Activated CD4-positive, alpha-beta T cell treated with anti-CD3 and anti-CD28 coated beads, Interleukin-2, Interleukin-6, amounts not matched to agents 100 ng/mL and 50 ng/mL, durations not matched to agents 16 hours and 8 hours (primary cell): ENCODE measurements at regions not wholly inside any gene's neighbourhood (a gene's known extent, or its start where the extent isn't known, plus 50 kb on each side); places are given as distances from the start of the nearest gene placed in this dataset.

Source experiments
- DNase-seq: peaks from one replicate; pipeline ENCODE4 v3.0.0-alpha.2; 2020

- DNase-seq, result no peak
Measured at GRCh38 chr1:209048941-209049669, 534.4 kb upstream of the CAMK1G start.

GRCh38 chr1:209051570-209051969 is 531.9 kb upstream of the CAMK1G start:
- no peak for DNase-seq

DNA sequence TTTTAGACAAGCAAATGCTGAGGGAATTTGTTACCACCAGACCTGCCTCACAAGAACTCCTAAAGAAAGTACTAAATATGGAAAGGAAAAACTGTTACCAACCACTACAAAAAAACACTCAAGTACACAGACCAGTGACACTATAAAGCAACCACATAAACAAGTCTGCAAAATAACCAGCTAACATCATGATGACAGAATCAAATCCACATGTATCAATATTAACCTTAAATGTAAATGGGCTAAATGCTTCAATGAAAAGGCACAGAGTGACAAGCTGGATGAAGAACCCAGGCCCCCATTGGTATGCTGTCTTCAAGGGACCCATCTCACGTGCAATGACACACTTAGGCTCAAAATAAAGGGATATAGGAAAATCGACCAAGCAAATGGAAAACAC is 529.9 kb upstream of the CAMK1G start:
- no peak for DNase-seq

DNA sequence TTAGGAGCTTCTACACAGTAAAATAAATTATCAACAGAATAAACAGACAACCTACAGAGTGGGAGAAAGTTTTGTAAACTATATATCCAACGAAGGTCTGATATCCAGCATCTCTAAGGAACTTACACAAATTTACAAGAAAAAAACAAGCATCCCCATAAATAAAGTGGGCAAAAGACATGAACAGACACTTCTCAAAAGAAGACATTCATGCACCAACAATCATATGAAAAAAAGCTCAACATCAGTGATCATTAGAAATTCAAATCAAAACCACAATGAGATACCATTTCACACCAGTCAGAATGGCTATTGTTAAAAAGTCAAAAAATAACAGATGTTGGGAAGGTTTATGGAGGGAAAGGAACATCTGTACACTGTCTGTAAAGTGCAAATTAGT is 526.4 kb upstream of the CAMK1G start:
- DNase-seq, result no peak

DNA sequence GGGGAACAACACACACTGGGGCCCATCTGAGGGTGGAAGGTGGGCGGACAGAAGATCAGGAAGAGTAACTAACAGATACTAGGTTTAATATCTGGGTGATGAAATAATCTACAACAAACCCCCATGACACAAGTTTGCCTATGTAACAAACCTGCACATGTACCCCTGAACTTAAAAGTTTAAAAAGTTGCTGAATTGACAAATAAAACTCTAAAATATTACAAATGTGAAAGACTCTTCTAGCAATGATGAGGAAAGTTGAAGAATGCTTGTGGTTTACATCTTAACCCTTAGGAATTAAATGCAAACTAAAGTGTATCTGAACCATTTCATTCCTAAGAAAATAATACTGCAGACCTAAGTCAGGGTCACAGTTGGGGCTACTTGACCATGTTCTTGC is 525.6 kb upstream of the CAMK1G start:
- DNase-seq, result no peak

GRCh38 chr1:209059376-209059775 is 524.1 kb upstream of the CAMK1G start:
- no peak for DNase-seq

GRCh38 chr1:209059981-209060380 is 523.5 kb upstream of the CAMK1G start:
- no peak for DNase-seq

- no peak for DNase-seq
Measured at GRCh38 chr1:209062081-209062620, 521.4 kb upstream of the CAMK1G start.

DNA sequence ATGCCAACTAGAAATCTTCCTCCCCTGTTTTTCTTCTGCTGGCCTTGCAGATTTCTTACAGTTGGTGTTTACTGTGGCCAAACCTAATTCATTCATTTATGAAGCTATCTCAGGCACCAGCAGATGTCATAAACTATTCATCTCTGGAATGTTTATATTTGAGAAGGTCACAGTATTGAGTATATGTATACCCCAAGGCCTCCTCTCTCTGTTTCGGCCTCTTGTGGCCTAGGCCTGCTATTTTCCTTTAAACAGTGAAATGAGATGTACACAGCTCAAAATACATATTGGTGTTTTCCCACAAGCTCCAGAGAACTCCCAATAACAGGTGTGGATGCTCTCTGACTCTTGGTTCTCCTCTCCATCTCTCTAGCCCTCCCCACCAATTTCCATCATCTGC is 520.7 kb upstream of the CAMK1G start:
- DNase-seq, result no peak

DNA sequence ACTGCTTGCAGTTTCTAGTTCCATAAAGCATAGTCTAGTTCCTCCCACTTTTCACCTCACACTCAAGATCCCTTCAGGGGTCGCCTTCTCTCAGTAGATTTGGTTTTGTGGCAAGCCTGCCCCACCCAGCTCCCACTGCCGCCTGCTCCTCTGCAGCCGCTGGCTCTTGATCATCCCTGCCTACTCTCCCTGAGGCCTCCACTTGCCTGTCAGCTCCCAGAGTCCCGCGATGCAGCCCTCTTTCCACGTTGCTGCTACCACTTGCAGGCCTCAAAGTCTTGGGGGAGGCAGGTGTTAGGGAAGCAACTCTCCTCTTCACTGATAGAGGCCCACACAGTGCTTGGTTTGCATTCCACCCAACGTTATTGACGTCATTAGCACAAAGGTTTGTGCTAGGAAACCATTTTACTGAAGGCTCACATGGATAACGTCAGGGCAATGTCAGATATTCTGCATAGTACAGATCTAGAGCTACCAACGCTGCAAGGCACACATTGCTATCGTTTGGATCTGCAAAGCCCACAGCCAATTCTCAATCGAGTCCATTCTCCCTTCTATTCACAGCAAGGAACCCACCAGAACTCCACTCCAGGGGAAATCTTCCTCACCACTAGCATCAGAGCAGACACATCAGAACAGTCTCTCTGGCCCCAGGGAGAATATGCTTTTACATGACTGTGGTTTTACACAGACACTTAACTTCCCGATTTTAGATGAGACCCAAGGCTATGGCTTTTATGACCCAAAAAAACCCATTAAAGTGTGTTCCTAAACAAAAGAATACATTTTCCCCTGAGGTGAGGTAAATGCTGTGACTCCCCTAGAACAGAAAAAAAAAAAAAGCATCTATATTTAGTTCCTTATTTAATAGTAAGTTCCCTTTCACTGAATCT is 519.5 kb upstream of the CAMK1G start:
- no peak for DNase-seq

- no peak for DNase-seq
Measured at GRCh38 chr1:209064850-209065706, 518.4 kb upstream of the CAMK1G start.

- DNase-seq, result no peak
Measured at GRCh38 chr1:209072481-209072880, 511.0 kb upstream of the CAMK1G start.

DNA sequence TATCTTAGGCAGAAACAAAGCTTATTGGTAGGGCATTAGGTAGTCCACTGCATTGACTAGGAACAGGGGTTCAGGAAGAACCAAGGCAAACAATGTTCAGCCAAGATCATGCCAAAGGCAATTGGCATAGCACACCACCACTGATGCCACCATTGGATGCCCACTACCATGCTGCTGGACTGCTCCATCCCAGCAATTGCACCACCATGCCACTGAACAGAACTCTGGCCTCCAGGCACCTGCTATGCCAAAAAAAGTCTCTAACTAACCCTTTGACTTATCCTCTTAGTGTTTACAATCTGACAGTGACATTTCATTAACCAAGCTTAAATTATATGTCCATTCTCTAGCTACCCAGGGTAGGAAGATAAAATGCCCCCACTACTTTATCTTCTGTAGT is 509.6 kb upstream of the CAMK1G start:
- no peak for DNase-seq

- no peak for DNase-seq
Measured at GRCh38 chr1:209074575-209075250, 508.8 kb upstream of the CAMK1G start.

GRCh38 chr1:209076688-209077087 is 506.8 kb upstream of the CAMK1G start:
- DNase-seq, result peak; percentile 0

GRCh38 chr1:209080170-209080781 is 503.2 kb upstream of the CAMK1G start:
- no peak for DNase-seq

- no peak for DNase-seq
Measured at GRCh38 chr1:209086486-209087192, 496.9 kb upstream of the CAMK1G start.

- DNase-seq, result no peak
Measured at GRCh38 chr1:209094384-209094783, 489.1 kb upstream of the CAMK1G start.

- no peak for DNase-seq
Measured at GRCh38 chr1:209095627-209096595, 487.6 kb upstream of the CAMK1G start.

DNA sequence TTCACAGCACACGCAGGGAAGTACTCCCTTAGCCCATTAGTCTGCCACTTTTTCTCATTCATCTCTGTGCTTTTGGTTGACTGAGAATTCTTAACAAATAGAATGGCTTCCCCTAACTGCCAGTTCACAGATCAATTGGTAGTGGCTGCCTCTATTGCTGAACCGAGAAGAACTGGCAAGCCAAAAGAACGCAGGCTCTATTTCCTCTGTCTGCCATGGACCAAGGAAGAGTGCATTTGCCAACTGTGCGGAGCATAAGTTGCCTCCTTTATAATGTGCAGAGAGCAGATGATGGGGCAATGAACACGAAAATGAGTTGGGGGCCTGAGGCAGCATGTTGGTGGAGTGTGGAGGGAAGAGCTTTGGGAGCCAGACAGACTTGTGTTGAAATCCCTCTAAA is 483.1 kb upstream of the CAMK1G start:
- DNase-seq, result no peak
